ENCODE measurements at regions not wholly inside any gene's neighbourhood (a gene's known extent, or its start where the extent isn't known, plus 50 kb on each side); places are given as distances from the start of the nearest gene placed in this dataset.

GRCh38 chr6:11297376-11297729, 64.9 kb upstream of the NEDD9 start:
- Histone ChIP-seq H3K27ac (ENCODE audit: low read length) (no peak overlapping the region), H3F3A (ENCODE audit: insufficient read depth, low read length) (no peaks in the 10 kb centered on the region), H3K4me1 (ENCODE audit: low read length) (no peaks in the 10 kb centered on the region), H4K20me1 (ENCODE audit: insufficient read depth, low read length) (no peaks in the 10 kb centered on the region), H3K4me2 (ENCODE audit: low read depth, low read length) (no peak overlapping the region), H3K79me2 (ENCODE audit: low read length) (0 out of 2 replicates have a peak, but pooled peaks cover 2% of the 10 kb centered on the region), H3K9me2 (replicated peaks; ENCODE audit: insufficient read depth, low read length) (no peaks in the 10 kb centered on the region), H3K27me3 (replicated peaks; ENCODE audit: insufficient read depth, low read length) (no peaks in the 10 kb centered on the region), H2AFZ (ENCODE audit: low read length) (no peak overlapping the region), H3K9me3 (replicated peaks; ENCODE audit: insufficient read depth, low read length) (no peaks in the 10 kb centered on the region), H3K9ac (ENCODE audit: low read length) (no peak overlapping the region), H3K4me3 (ENCODE audit: low read length) (no peak overlapping the region), H3K36me3 (replicated peaks; ENCODE audit: insufficient read depth, low read length) (no peaks in the 10 kb centered on the region)
- no peak for DNase-seq
- TF ChIP-seq CTCF (IDR thresholded peaks at IDR 0.05; ENCODE audit: low read length): no peak
- TF ChIP-seq EZH2 (optimal IDR thresholded peaks at IDR 0.05; ENCODE audit: low read depth, low read length): no peak
- no peak for TF ChIP-seq EZH2phosphoT487 (IDR thresholded peaks at IDR 0.05; ENCODE audit: low read length)

GRCh38 chr6:11296449-11297375, 64.2 kb upstream of the NEDD9 start:
- no peaks in the 10 kb centered on the region for H3K4me1 ChIP-seq (ENCODE audit: low read length)
- H3F3A ChIP-seq (ENCODE audit: insufficient read depth, low read length): no peaks in the 10 kb centered on the region
- no peaks in the 10 kb centered on the region for H3K36me3 ChIP-seq (replicated peaks; ENCODE audit: insufficient read depth, low read length)
- TF ChIP-seq EZH2phosphoT487 (IDR thresholded peaks at IDR 0.05; ENCODE audit: low read length) (no peak), CTCF (IDR thresholded peaks at IDR 0.05; ENCODE audit: low read length) (no peak), EZH2 (optimal IDR thresholded peaks at IDR 0.05; ENCODE audit: low read depth, low read length) (no peak)
- H4K20me1 ChIP-seq (ENCODE audit: insufficient read depth, low read length): no peaks in the 10 kb centered on the region
- no peak overlapping the region for H3K4me3 ChIP-seq (ENCODE audit: low read length)
- no peaks in the 10 kb centered on the region for H3K9me2 ChIP-seq (replicated peaks; ENCODE audit: insufficient read depth, low read length)
- 0 out of 2 replicates have a peak, but pooled peaks cover 2% of the 10 kb centered on the region for H3K79me2 ChIP-seq (ENCODE audit: low read length)
- H3K9ac ChIP-seq (ENCODE audit: low read length): no peak overlapping the region
- DNase-seq: no peak
- no peaks in the 10 kb centered on the region for H3K27me3 ChIP-seq (replicated peaks; ENCODE audit: insufficient read depth, low read length)
- no peak overlapping the region for H3K4me2 ChIP-seq (ENCODE audit: low read depth, low read length)
- no peaks in the 10 kb centered on the region for H3K9me3 ChIP-seq (replicated peaks; ENCODE audit: insufficient read depth, low read length)
- H2AFZ ChIP-seq (ENCODE audit: low read length): no peak overlapping the region
- no peak overlapping the region for H3K27ac ChIP-seq (ENCODE audit: low read length)

GRCh38 chr6:11295969-11296368, 63.5 kb upstream of the NEDD9 start:
- no peak for DNase-seq
- H3K4me2 ChIP-seq (ENCODE audit: low read depth, low read length): no peak overlapping the region
- no peak overlapping the region for H2AFZ ChIP-seq (ENCODE audit: low read length)
- H3K79me2 ChIP-seq (ENCODE audit: low read length): 0 out of 2 replicates have a peak, but pooled peaks cover 2% of the 10 kb centered on the region
- no peak overlapping the region for H3K27ac ChIP-seq (ENCODE audit: low read length)
- no peaks in the 10 kb centered on the region for H3K9me2 ChIP-seq (replicated peaks; ENCODE audit: insufficient read depth, low read length)
- no peaks in the 10 kb centered on the region for H3K4me1 ChIP-seq (ENCODE audit: low read length)
- no peaks in the 10 kb centered on the region for H4K20me1 ChIP-seq (ENCODE audit: insufficient read depth, low read length)
- H3K4me3 ChIP-seq (ENCODE audit: low read length): no peak overlapping the region
- no peaks in the 10 kb centered on the region for H3F3A ChIP-seq (ENCODE audit: insufficient read depth, low read length)
- TF ChIP-seq EZH2phosphoT487 (IDR thresholded peaks at IDR 0.05; ENCODE audit: low read length): no peak
- TF ChIP-seq CTCF (IDR thresholded peaks at IDR 0.05; ENCODE audit: low read length): no peak
- TF ChIP-seq EZH2 (optimal IDR thresholded peaks at IDR 0.05; ENCODE audit: low read depth, low read length): no peak
- H3K27me3 ChIP-seq (replicated peaks; ENCODE audit: insufficient read depth, low read length): no peaks in the 10 kb centered on the region
- H3K36me3 ChIP-seq (replicated peaks; ENCODE audit: insufficient read depth, low read length): no peaks in the 10 kb centered on the region
- no peak overlapping the region for H3K9ac ChIP-seq (ENCODE audit: low read length)
- no peaks in the 10 kb centered on the region for H3K9me3 ChIP-seq (replicated peaks; ENCODE audit: insufficient read depth, low read length)
